Subcutaneous abdominal adipose tissue (tissue), 5 donors: ENCODE measurements at regions not wholly inside any gene's neighbourhood (a gene's known extent, or its start where the extent isn't known, plus 50 kb on each side); places are given as distances from the start of the nearest gene placed in this dataset.

Experiments
- H3K27ac ChIP-seq: one replicate; pipeline ENCODE4 v1.7.0; 2013; ENCODE audit warnings: low read depth, mild to moderate bottlenecking, inconsistent platforms, low read length, moderate library complexity
- H3K27me3 ChIP-seq, 5 donors: one replicate each; pipeline ENCODE4 v1.7.0; 2013; ENCODE audit warnings: low read length in 5 of 5, inconsistent platforms in 1 of 5; ENCODE audit not compliant: control insufficient read depth in 5 of 5, insufficient read depth in 4 of 5
- H3K36me3 ChIP-seq, 5 donors: one replicate each; pipeline ENCODE4 v1.7.0; 2013; ENCODE audit warnings: low read length in 5 of 5; ENCODE audit not compliant: control insufficient read depth in 5 of 5, insufficient read depth in 5 of 5
- H3K4me1 ChIP-seq, 5 donors: one replicate each; pipeline ENCODE4 v1.7.0; 2013; ENCODE audit warnings: low read length in 5 of 5, mild to moderate bottlenecking in 3 of 5, moderate library complexity in 1 of 5; ENCODE audit not compliant: control insufficient read depth in 5 of 5, insufficient read depth in 5 of 5
- H3K4me3 ChIP-seq, 5 donors: one replicate each; pipeline ENCODE4 v1.7.0; 2013; ENCODE audit warnings: low read length in 5 of 5, low read depth in 1 of 5
- H3K9ac ChIP-seq, 5 donors: one replicate each; pipeline ENCODE4 v1.7.0; 2013; ENCODE audit warnings: low read length in 5 of 5, mild to moderate bottlenecking in 4 of 5, moderate library complexity in 3 of 5
- H3K9me3 ChIP-seq, 5 donors: one replicate each; pipeline ENCODE4 v1.7.0; 2013; ENCODE audit warnings: low read length in 5 of 5; ENCODE audit not compliant: control insufficient read depth in 5 of 5
- donor health status: healthy.
- donor health status: healthy.
- donor health status: healthy.
- donor health status: healthy.
- donor health status: healthy.

GRCh38 chr1:184283999-184284398 is 102.8 kb upstream of the C1orf21 start:
- Histone ChIP-seq H3K4me1 (no peaks in the 10 kb centered on the region), H3K27me3 (no peaks in the 10 kb centered on the region), H3K36me3 (no peaks in the 10 kb centered on the region), H3K9ac (no peak overlapping the region), H3K27ac (no peak overlapping the region), H3K4me3 (no peak overlapping the region), H3K9me3 (no peaks in the 10 kb centered on the region)

- H3K9me3 ChIP-seq, result no peaks in the 10 kb centered on the region
- no peak overlapping the region for H3K4me3 ChIP-seq
- no peaks in the 10 kb centered on the region for H3K36me3 ChIP-seq
- H3K9ac ChIP-seq, result no peak overlapping the region
- no peaks in the 10 kb centered on the region for H3K27me3 ChIP-seq
- no peaks in the 10 kb centered on the region for H3K4me1 ChIP-seq
- H3K27ac ChIP-seq, result no peak overlapping the region
Measured at GRCh38 chr1:184284900-184285299, 101.9 kb upstream of the C1orf21 start.

GRCh38 chr1:184285401-184286087 is 101.3 kb upstream of the C1orf21 start:
- no peak overlapping the region for H3K9ac ChIP-seq
- H3K27ac ChIP-seq, result no peak overlapping the region
- H3K27me3 ChIP-seq, result no peaks in the 10 kb centered on the region
- no peaks in the 10 kb centered on the region for H3K36me3 ChIP-seq
- H3K9me3 ChIP-seq, result peaks cover 0 to 5% (median 3%) of the 10 kb centered on the region in 5 donors
- no peak overlapping the region for H3K4me3 ChIP-seq
- H3K4me1 ChIP-seq, result no peaks in the 10 kb centered on the region

GRCh38 chr1:184287001-184287400 is 99.8 kb upstream of the C1orf21 start:
- no peaks in the 10 kb centered on the region for H3K4me1 ChIP-seq
- no peak overlapping the region for H3K4me3 ChIP-seq
- no peak overlapping the region for H3K9ac ChIP-seq
- H3K27me3 ChIP-seq, result no peaks in the 10 kb centered on the region
- no peaks in the 10 kb centered on the region for H3K36me3 ChIP-seq
- no peak overlapping the region for H3K27ac ChIP-seq
- H3K9me3 ChIP-seq, result peaks cover 0 to 5% (median 3%) of the 10 kb centered on the region in 5 donors

- Histone ChIP-seq H3K36me3 (no peaks in the 10 kb centered on the region), H3K27ac (no peak overlapping the region), H3K4me1 (peaks cover 0 to 3% (median 0%) of the 10 kb centered on the region in 5 donors), H3K9ac (no peak overlapping the region), H3K27me3 (no peaks in the 10 kb centered on the region), H3K4me3 (no peak overlapping the region), H3K9me3 (peaks cover 0 to 5% (median 3%) of the 10 kb centered on the region in 5 donors)
Measured at GRCh38 chr1:184289825-184290550, 96.8 kb upstream of the C1orf21 start.

GRCh38 chr1:184291701-184292100 is 95.1 kb upstream of the C1orf21 start:
- Histone ChIP-seq H3K9ac (no peak overlapping the region), H3K4me1 (peaks cover 0 to 9% (median 3%) of the 10 kb centered on the region in 5 donors), H3K9me3 (peaks cover 0 to 5% (median 3%) of the 10 kb centered on the region in 5 donors), H3K27ac (no peak overlapping the region), H3K4me3 (no peak overlapping the region), H3K36me3 (no peaks in the 10 kb centered on the region), H3K27me3 (no peaks in the 10 kb centered on the region)

GRCh38 chr1:184292101-184292500 is 94.7 kb upstream of the C1orf21 start:
- no peaks in the 10 kb centered on the region for H3K36me3 ChIP-seq
- no peak overlapping the region for H3K4me3 ChIP-seq
- no peaks in the 10 kb centered on the region for H3K27me3 ChIP-seq
- peaks cover 0 to 11% (median 7%) of the 10 kb centered on the region in 5 donors for H3K4me1 ChIP-seq
- no peak overlapping the region for H3K9ac ChIP-seq
- H3K9me3 ChIP-seq, result peaks cover 0 to 5% (median 3%) of the 10 kb centered on the region in 5 donors
- no peak overlapping the region for H3K27ac ChIP-seq

- Histone ChIP-seq H3K27ac (no peak overlapping the region), H3K27me3 (no peaks in the 10 kb centered on the region), H3K9ac (no peak overlapping the region), H3K4me3 (no peak overlapping the region), H3K9me3 (peaks cover 0 to 5% (median 3%) of the 10 kb centered on the region in 5 donors), H3K36me3 (no peaks in the 10 kb centered on the region), H3K4me1 (peaks cover 0 to 22% (median 18%) of the 10 kb centered on the region in 5 donors)
Measured at GRCh38 chr1:184294101-184294500, 92.7 kb upstream of the C1orf21 start.

- Histone ChIP-seq H3K27me3 (no peaks in the 10 kb centered on the region), H3K4me1 (peaks cover 0 to 30% (median 19%) of the 10 kb centered on the region in 5 donors)
Measured at GRCh38 chr1:184296466-184297243, 90.2 kb upstream of the C1orf21 start.

More at GRCh38 chr1:184296466-184297243, 90.2 kb upstream of the C1orf21 start:
- Histone ChIP-seq H3K27ac (peak overlapping the region; percentile 73), H3K9me3 (no peaks in the 10 kb centered on the region), H3K36me3 (no peaks in the 10 kb centered on the region), H3K9ac (peak overlapping the region in 2 of 5 donors; percentile 14 to 31), H3K4me3 (peak overlapping the region in 1 of 5 donors; percentile 44)
